ENCODE measurements at regions not wholly inside any gene's neighbourhood (a gene's known extent, or its start where the extent isn't known, plus 50 kb on each side); places are given as distances from the start of the nearest gene placed in this dataset.

DNA sequence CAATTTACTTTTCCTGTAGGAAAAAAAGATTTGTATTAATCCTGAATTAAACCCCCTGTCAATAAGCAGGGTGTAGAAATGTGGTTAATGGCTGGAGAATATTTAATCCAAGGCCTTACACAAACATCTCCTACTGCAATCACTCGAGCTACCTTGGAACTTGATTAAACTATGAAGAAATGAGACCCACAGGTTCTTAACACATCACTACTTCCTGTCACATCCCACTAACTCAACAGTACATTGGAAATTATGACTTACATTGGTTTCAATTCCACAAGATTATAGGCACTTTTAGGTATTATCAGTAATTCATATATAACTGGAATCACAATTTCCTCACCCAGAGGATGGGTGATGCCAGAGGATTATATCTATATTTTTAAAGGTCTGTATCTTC lies 480.3 kb downstream of the MRPL39 start:
- no peak for TF ChIP-seq CREB1 (CRISPR knock-in tag; IDR thresholded peaks at IDR 0.05; ENCODE audit: low read depth)
- TF ChIP-seq STAT1 (IDR thresholded peaks at IDR 0.05; ENCODE audit: unreplicated experiment): no peak
- TF ChIP-seq EZH2phosphoT487 (IDR thresholded peaks at IDR 0.05; ENCODE audit: unreplicated experiment): no peak
- TF ChIP-seq EZH2 (IDR thresholded peaks at IDR 0.05; ENCODE audit: low read depth, unreplicated experiment): no peak
- TF ChIP-seq, protein P1, sequence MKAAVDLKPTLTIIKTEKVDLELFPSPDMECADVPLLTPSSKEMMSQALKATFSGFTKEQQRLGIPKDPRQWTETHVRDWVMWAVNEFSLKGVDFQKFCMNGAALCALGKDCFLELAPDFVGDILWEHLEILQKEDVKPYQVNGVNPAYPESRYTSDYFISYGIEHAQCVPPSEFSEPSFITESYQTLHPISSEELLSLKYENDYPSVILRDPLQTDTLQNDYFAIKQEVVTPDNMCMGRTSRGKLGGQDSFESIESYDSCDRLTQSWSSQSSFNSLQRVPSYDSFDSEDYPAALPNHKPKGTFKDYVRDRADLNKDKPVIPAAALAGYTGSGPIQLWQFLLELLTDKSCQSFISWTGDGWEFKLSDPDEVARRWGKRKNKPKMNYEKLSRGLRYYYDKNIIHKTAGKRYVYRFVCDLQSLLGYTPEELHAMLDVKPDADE (IDR thresholded peaks at IDR 0.05): no peak
- TF ChIP-seq, protein P2, sequence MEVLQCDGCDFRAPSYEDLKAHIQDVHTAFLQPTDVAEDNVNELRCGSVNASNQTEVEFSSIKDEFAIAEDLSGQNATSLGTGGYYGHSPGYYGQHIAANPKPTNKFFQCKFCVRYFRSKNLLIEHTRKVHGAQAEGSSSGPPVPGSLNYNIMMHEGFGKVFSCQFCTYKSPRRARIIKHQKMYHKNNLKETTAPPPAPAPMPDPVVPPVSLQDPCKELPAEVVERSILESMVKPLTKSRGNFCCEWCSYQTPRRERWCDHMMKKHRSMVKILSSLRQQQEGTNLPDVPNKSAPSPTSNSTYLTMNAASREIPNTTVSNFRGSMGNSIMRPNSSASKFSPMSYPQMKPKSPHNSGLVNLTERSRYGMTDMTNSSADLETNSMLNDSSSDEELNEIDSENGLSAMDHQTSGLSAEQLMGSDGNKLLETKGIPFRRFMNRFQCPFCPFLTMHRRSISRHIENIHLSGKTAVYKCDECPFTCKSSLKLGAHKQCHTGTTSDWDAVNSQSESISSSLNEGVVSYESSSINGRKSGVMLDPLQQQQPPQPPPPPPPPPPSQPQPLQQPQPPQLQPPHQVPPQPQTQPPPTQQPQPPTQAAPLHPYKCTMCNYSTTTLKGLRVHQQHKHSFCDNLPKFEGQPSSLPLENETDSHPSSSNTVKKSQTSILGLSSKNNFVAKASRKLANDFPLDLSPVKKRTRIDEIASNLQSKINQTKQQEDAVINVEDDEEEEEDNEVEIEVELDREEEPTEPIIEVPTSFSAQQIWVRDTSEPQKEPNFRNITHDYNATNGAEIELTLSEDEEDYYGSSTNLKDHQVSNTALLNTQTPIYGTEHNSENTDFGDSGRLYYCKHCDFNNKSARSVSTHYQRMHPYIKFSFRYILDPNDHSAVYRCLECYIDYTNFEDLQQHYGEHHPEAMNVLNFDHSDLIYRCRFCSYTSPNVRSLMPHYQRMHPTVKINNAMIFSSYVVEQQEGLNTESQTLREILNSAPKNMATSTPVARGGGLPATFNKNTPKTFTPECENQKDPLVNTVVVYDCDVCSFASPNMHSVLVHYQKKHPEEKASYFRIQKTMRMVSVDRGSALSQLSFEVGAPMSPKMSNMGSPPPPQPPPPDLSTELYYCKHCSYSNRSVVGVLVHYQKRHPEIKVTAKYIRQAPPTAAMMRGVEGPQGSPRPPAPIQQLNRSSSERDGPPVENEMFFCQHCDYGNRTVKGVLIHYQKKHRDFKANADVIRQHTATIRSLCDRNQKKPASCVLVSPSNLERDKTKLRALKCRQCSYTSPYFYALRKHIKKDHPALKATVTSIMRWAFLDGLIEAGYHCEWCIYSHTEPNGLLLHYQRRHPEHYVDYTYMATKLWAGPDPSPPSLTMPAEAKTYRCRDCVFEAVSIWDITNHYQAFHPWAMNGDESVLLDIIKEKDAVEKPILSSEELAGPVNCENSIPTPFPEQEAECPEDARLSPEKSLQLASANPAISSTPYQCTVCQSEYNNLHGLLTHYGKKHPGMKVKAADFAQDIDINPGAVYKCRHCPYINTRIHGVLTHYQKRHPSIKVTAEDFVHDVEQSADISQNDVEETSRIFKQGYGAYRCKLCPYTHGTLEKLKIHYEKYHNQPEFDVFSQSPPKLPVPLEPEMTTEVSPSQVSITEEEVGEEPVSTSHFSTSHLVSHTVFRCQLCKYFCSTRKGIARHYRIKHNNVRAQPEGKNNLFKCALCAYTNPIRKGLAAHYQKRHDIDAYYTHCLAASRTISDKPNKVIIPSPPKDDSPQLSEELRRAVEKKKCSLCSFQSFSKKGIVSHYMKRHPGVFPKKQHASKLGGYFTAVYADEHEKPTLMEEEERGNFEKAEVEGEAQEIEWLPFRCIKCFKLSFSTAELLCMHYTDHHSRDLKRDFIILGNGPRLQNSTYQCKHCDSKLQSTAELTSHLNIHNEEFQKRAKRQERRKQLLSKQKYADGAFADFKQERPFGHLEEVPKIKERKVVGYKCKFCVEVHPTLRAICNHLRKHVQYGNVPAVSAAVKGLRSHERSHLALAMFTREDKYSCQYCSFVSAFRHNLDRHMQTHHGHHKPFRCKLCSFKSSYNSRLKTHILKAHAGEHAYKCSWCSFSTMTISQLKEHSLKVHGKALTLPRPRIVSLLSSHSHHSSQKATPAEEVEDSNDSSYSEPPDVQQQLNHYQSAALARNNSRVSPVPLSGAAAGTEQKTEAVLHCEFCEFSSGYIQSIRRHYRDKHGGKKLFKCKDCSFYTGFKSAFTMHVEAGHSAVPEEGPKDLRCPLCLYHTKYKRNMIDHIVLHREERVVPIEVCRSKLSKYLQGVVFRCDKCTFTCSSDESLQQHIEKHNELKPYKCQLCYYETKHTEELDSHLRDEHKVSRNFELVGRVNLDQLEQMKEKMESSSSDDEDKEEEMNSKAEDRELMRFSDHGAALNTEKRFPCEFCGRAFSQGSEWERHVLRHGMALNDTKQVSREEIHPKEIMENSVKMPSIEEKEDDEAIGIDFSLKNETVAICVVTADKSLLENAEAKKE (CRISPR knock-in tag; IDR thresholded peaks at IDR 0.05): no peak
- no peak for TF ChIP-seq ZNF114 (CRISPR knock-in tag; IDR thresholded peaks at IDR 0.05)
- no peak for TF ChIP-seq NANOG (IDR thresholded peaks at IDR 0.05; ENCODE audit: borderline replicate concordance)
- no peak for TF ChIP-seq JUNB (IDR thresholded peaks at IDR 0.05; ENCODE audit: unreplicated experiment)
- TF ChIP-seq, protein P3, sequence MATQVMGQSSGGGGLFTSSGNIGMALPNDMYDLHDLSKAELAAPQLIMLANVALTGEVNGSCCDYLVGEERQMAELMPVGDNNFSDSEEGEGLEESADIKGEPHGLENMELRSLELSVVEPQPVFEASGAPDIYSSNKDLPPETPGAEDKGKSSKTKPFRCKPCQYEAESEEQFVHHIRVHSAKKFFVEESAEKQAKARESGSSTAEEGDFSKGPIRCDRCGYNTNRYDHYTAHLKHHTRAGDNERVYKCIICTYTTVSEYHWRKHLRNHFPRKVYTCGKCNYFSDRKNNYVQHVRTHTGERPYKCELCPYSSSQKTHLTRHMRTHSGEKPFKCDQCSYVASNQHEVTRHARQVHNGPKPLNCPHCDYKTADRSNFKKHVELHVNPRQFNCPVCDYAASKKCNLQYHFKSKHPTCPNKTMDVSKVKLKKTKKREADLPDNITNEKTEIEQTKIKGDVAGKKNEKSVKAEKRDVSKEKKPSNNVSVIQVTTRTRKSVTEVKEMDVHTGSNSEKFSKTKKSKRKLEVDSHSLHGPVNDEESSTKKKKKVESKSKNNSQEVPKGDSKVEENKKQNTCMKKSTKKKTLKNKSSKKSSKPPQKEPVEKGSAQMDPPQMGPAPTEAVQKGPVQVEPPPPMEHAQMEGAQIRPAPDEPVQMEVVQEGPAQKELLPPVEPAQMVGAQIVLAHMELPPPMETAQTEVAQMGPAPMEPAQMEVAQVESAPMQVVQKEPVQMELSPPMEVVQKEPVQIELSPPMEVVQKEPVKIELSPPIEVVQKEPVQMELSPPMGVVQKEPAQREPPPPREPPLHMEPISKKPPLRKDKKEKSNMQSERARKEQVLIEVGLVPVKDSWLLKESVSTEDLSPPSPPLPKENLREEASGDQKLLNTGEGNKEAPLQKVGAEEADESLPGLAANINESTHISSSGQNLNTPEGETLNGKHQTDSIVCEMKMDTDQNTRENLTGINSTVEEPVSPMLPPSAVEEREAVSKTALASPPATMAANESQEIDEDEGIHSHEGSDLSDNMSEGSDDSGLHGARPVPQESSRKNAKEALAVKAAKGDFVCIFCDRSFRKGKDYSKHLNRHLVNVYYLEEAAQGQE (IDR thresholded peaks at IDR 0.05; ENCODE audit: unreplicated experiment): no peak
- TF ChIP-seq, protein P4, sequence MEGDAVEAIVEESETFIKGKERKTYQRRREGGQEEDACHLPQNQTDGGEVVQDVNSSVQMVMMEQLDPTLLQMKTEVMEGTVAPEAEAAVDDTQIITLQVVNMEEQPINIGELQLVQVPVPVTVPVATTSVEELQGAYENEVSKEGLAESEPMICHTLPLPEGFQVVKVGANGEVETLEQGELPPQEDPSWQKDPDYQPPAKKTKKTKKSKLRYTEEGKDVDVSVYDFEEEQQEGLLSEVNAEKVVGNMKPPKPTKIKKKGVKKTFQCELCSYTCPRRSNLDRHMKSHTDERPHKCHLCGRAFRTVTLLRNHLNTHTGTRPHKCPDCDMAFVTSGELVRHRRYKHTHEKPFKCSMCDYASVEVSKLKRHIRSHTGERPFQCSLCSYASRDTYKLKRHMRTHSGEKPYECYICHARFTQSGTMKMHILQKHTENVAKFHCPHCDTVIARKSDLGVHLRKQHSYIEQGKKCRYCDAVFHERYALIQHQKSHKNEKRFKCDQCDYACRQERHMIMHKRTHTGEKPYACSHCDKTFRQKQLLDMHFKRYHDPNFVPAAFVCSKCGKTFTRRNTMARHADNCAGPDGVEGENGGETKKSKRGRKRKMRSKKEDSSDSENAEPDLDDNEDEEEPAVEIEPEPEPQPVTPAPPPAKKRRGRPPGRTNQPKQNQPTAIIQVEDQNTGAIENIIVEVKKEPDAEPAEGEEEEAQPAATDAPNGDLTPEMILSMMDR (conservative IDR thresholded peaks at IDR 0.05; ENCODE audit: low read depth in 2 of 2): no peak
- Histone ChIP-seq H3K4me3 (no peak overlapping the region), H3K36me3 (ENCODE audit: insufficient read depth) (no peaks in the 10 kb centered on the region), H3K27me3 (ENCODE audit: insufficient read depth) (no peaks in the 10 kb centered on the region), H2AFZ (no peak overlapping the region), H3K79me2 (replicated peaks; ENCODE audit: insufficient read depth) (no peaks in the 10 kb centered on the region), H3F3A (replicated peaks; ENCODE audit: low read depth) (no peaks in the 10 kb centered on the region), H3K4me2 (no peak overlapping the region), H3K9me2 (ENCODE audit: insufficient read depth) (peaks cover 4% of the 10 kb centered on the region; the same call in 1 of the 2 replicates), H3K4me1 (ENCODE audit: insufficient read depth) (no peaks in the 10 kb centered on the region), H3K27ac (ENCODE audit: low read depth) (no peak overlapping the region), H4K20me1 (replicated peaks; ENCODE audit: insufficient read depth) (no peaks in the 10 kb centered on the region)
- Mint-ChIP-seq H3K27ac (no peak overlapping the region), H3K27me3 (ENCODE audit: insufficient read depth, low read depth, poor library complexity) (no peaks in the 10 kb centered on the region), H3K36me3 (ENCODE audit: low read depth) (no peaks in the 10 kb centered on the region), H3K4me3 (no peak overlapping the region), H3K9me3 (peaks cover 58% of the 10 kb centered on the region), H3K4me1 (no peaks in the 10 kb centered on the region)
- DNase-seq (ENCODE audit: low spot score): no peak
- ATAC-seq: no peak

All from GM23338 (cell line).